Prostate gland (tissue), 2 donors: ENCODE measurements at regions not wholly inside any gene's neighbourhood (a gene's known extent, or its start where the extent isn't known, plus 50 kb on each side); places are given as distances from the start of the nearest gene placed in this dataset.

Experiments used
- DNase-seq: peaks from one replicate; pipeline ENCODE4 v3.0.0-alpha.2; 2019; ENCODE audit warnings: low spot score
- H3K27ac ChIP-seq, 2 donors: fragments of 200-600 bp; sonication (generic); 2 replicates each; pipeline ENCODE4 v1.5.1; 2017 to 2019
- H3K27me3 ChIP-seq: fragments of 200-600 bp; sonication (generic); replicated peaks from 2 replicates; pipeline ENCODE4 v1.5.1; 2019; ENCODE audit not compliant: insufficient read depth
- H3K36me3 ChIP-seq, 2 donors: fragments of 200-600 bp; sonication (generic); 1 replicate in 1 of 2; 2 replicates in 1 of 2; pipeline versions ENCODE4 v1.5.1 to v1.8.1; 2017 to 2019
- H3K4me1 ChIP-seq: fragments of 200-600 bp; sonication (generic); replicated peaks from 2 replicates; pipeline ENCODE4 v1.5.1; 2019
- H3K4me3 ChIP-seq, 2 donors: fragments of 200-600 bp; sonication (generic); 2 replicates each; pipeline ENCODE4 v1.5.1; 2017 to 2019
- H3K9me3 ChIP-seq: fragments of 200-600 bp; sonication (generic); 2 replicates; pipeline ENCODE4 v1.5.1; 2017
- POLR2A ChIP-seq: fragments of 450-650 bp; IDR thresholded peaks from one replicate; pipeline ENCODE4 v1.6.1; 2016; ENCODE audit warnings: antibody characterized with exemption, mild to moderate bottlenecking
- POLR2AphosphoS5 ChIP-seq: sonication (generic); formaldehyde crosslinking; IDR thresholded peaks from one replicate; pipeline ENCODE4 v1.6.1; 2017; ENCODE audit warnings: antibody characterized with exemption
- WGBS: methylation state at CpG from one replicate; pipeline ENCODE4 v1.1.5; 2018; 5-methylcytosine and 5-hydroxymethylcytosine counted together
- intact Hi-C: fragments of 100-400 bp; cut with DNase I; formaldehyde crosslinking; loops from one replicate; pipeline ENCODE4 v1.14.2; 2022
- TF ChIP-seq, protein P1 (sequence below), 4 experiments: fragments of 200-600 bp in 2 of 4; fragments of 450-650 bp in 2 of 4; sonication (generic) in 2 of 4; IDR thresholded peaks; 1 replicate in 3 of 4; 2 replicates in 1 of 4; pipeline ENCODE4 v1.5.1; 2016 to 2019; ENCODE audit warnings: antibody characterized with exemption in 4 of 4, mild to moderate bottlenecking in 2 of 4, moderate library complexity in 2 of 4

DNA sequence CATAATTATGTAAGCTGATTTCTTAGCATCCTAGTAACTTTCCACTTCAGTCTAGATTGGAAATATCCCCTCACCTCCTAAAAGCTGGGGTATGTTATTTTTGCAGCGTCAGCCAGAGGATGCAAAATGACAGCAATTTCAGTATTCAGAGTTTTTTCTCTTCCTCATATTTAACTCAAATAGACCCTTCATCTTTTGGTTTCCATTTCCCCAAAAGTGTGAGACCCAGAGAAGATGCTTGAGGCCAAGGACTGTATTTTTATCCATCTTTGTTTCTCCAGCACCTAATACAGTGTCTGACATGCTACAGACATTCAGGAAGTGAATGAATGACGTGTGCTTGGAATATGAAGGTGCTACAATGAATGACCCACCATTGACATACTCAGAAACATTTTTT, 75.5 kb upstream of the RANBP3L start:
- H3K27ac ChIP-seq = no peak overlapping the region
- no peak for TF ChIP-seq POLR2A
- TF ChIP-seq POLR2AphosphoS5 = no peak
- TF ChIP-seq, protein P1, sequence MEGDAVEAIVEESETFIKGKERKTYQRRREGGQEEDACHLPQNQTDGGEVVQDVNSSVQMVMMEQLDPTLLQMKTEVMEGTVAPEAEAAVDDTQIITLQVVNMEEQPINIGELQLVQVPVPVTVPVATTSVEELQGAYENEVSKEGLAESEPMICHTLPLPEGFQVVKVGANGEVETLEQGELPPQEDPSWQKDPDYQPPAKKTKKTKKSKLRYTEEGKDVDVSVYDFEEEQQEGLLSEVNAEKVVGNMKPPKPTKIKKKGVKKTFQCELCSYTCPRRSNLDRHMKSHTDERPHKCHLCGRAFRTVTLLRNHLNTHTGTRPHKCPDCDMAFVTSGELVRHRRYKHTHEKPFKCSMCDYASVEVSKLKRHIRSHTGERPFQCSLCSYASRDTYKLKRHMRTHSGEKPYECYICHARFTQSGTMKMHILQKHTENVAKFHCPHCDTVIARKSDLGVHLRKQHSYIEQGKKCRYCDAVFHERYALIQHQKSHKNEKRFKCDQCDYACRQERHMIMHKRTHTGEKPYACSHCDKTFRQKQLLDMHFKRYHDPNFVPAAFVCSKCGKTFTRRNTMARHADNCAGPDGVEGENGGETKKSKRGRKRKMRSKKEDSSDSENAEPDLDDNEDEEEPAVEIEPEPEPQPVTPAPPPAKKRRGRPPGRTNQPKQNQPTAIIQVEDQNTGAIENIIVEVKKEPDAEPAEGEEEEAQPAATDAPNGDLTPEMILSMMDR (IDR thresholded peaks at IDR 0.05) = no peak
- WGBS = 77% methylated on average over 2 of the region's 2 CpGs
- DNase-seq = no peak
- H3K9me3 ChIP-seq = no peaks in the 10 kb centered on the region
- H3K4me3 ChIP-seq = no peak overlapping the region
- H3K27me3 ChIP-seq = no peaks in the 10 kb centered on the region
- no peaks in the 10 kb centered on the region for H3K36me3 ChIP-seq
- intact Hi-C loops = no loop called here
- H3K4me1 ChIP-seq = no peaks in the 10 kb centered on the region

DNA sequence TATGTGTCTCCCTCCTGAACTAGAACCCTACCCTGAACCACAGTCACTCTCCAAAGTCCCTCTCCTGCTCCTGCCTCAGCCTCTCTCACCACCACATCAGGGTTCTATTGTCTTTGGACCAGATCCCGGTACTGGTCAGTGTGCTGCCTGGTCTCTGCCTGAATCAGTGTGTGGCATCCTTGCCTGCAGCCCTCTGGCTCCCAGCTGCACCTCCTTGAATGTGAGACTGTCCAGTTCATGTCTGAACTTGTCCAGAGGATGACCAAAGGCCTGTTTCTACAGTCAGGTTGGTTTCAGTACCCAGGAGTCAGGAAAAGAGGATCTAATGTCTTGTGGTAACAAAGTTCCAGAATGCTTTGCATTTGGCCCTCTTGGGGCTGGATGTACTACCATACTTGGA, 76.8 kb upstream of the RANBP3L start:
- H3K36me3 ChIP-seq = no peaks in the 10 kb centered on the region
- no peaks in the 10 kb centered on the region for H3K4me1 ChIP-seq
- no peak overlapping the region for H3K4me3 ChIP-seq
- intact Hi-C loops = no loop called here
- WGBS = 88% methylated on average over 1 of the region's 1 CpG
- no peaks in the 10 kb centered on the region for H3K27me3 ChIP-seq
- no peak for DNase-seq
- H3K9me3 ChIP-seq = no peaks in the 10 kb centered on the region
- no peak overlapping the region for H3K27ac ChIP-seq
- no peak for TF ChIP-seq POLR2A
- TF ChIP-seq POLR2AphosphoS5 = no peak
- TF ChIP-seq, protein P1 (IDR thresholded peaks at IDR 0.05) = no peak

DNA sequence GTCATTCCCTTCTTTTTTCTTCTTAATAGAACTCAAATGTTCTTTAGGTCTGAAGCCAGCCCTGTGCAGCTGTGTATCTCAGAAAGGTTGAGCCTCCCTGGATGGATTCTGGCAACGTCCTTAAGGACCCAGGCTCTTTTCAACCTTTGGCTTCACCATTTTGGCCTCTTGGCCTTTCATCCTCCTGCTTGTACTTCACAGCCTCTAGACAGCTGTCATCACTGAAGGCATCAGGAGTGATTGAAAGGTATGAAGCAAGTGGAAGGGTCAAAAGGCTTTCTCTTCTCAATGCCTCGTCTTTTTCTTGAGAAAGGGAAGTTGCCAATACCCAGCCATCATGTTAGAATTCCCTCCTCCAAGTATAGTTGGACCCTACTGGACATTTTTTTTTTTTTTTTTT, 81.2 kb upstream of the RANBP3L start:
- no peaks in the 10 kb centered on the region for H3K4me1 ChIP-seq
- no peak overlapping the region for H3K4me3 ChIP-seq
- H3K36me3 ChIP-seq = no peaks in the 10 kb centered on the region
- H3K9me3 ChIP-seq = no peaks in the 10 kb centered on the region
- no peaks in the 10 kb centered on the region for H3K27me3 ChIP-seq
- TF ChIP-seq, protein P1 (IDR thresholded peaks at IDR 0.05) = no peak
- TF ChIP-seq POLR2A (no peak), POLR2AphosphoS5 (no peak)
- no peak overlapping the region for H3K27ac ChIP-seq
- intact Hi-C loops = no loop called here
- 93% methylated on average over 2 of the region's 2 CpGs for WGBS
- DNase-seq = no peak

DNA sequence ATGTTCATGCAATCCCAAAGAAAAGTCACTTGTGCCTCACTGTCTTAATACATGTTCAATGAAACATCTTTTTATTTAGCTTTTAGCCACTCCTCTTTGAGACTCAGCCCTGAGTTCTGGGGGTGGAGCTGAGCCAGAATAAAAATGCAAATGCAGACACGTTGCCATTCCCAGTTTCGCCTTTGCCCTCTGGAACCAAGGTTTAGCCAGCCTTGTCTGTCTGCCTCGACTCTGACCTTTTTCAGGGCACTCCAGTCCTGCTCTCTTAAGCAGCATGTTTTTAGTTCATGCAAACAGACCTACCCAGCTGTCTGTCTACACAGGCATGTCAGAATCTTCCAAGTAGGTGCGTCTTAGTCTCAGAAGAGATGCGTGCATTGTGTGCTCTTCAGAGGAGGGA, 82.2 kb upstream of the RANBP3L start:
- no peak overlapping the region for H3K27ac ChIP-seq
- TF ChIP-seq POLR2AphosphoS5 (no peak), POLR2A (no peak)
- TF ChIP-seq, protein P1 (IDR thresholded peaks at IDR 0.05) = no peak
- 85% methylated on average over 5 of the region's 5 CpGs for WGBS
- no peaks in the 10 kb centered on the region for H3K27me3 ChIP-seq
- DNase-seq = no peak
- intact Hi-C loops = no loop called here
- no peaks in the 10 kb centered on the region for H3K36me3 ChIP-seq
- H3K4me3 ChIP-seq = no peak overlapping the region
- no peaks in the 10 kb centered on the region for H3K4me1 ChIP-seq
- no peaks in the 10 kb centered on the region for H3K9me3 ChIP-seq

DNA sequence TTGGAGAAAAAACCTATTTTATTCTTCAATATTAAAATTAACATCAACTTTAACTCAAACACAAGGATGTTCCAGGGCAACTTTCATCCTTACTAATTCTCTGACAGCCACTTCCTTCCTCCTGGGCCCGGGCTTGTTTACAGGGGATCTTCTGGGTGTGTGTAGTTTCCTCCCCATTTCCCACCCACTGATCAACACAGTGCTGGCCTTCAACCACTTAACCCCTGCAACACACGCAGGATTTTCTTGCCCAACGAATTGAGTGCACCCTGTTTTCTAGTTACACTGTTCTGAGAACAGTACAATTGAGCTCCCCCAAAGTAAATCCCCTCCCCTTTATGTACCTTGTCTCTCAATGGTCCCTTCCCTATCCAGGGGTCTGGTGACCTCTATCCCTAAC, 83.1 kb upstream of the RANBP3L start:
- Histone ChIP-seq H3K4me1 (no peaks in the 10 kb centered on the region), H3K27ac (no peak overlapping the region), H3K36me3 (no peaks in the 10 kb centered on the region), H3K9me3 (no peaks in the 10 kb centered on the region), H3K27me3 (no peaks in the 10 kb centered on the region), H3K4me3 (no peak overlapping the region)
- no peak for TF ChIP-seq POLR2A
- TF ChIP-seq POLR2AphosphoS5 = no peak
- TF ChIP-seq, protein P1 (IDR thresholded peaks at IDR 0.05) = no peak
- intact Hi-C loops = no loop called here
- 38% methylated on average over 3 of the region's 3 CpGs for whole genome bisulfite sequencing
- no peak for DNase-seq
